ENCODE measurements at regions not wholly inside any gene's neighbourhood (a gene's known extent, or its start where the extent isn't known, plus 50 kb on each side); places are given as distances from the start of the nearest gene placed in this dataset.

DNA sequence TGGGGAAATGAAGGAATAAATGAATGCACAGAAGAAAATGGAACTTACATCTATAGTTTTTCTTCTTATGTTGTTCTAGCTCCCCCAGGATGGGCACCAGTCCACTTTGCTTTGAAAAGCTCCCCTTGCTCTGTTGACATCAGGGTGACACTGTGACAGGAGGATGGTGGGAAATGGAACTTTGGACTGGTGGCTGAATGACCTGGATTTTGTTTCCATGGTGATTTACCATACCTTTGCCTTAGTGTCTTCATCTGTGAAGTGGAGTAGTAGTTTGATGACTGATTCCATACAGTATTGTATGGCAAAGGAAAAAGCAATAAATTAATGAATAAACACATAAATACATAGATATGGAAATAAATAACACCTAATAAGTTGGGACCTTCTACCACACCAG is 294.7 kb downstream of the KIF4B start:
- no peak for DNase-seq (ENCODE audit: low spot score)
- TF ChIP-seq, protein P1, sequence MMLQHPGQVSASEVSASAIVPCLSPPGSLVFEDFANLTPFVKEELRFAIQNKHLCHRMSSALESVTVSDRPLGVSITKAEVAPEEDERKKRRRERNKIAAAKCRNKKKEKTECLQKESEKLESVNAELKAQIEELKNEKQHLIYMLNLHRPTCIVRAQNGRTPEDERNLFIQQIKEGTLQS (IDR thresholded peaks at IDR 0.05), result no peak
- TF ChIP-seq HNF4A (conservative IDR thresholded peaks at IDR 0.05) (peak; percentile 61 to 68), YY1 (IDR thresholded peaks at IDR 0.05) (no peak), RXRA (IDR thresholded peaks at IDR 0.05) (no peak), HNF4G (IDR thresholded peaks at IDR 0.05) (no peak), SP1 (IDR thresholded peaks at IDR 0.05) (peak; percentile 15)
- TF ChIP-seq, protein P2, sequence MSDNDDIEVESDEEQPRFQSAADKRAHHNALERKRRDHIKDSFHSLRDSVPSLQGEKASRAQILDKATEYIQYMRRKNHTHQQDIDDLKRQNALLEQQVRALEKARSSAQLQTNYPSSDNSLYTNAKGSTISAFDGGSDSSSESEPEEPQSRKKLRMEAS (IDR thresholded peaks at IDR 0.05), result no peak
- Histone ChIP-seq H3K36me3 (ENCODE audit: control insufficient read depth in 4 of 4, insufficient read depth in 3 of 4, low read depth in 1 of 4, low read length in 3 of 4) (no peaks in the 10 kb centered on the region), H3K27ac (ENCODE audit: low read depth in 1 of 2, low read length in 2 of 2) (no peak overlapping the region), H3K27me3 (ENCODE audit: control insufficient read depth in 4 of 4, insufficient read depth in 4 of 4, low read length in 3 of 4) (no peaks in the 10 kb centered on the region), H3K4me1 (ENCODE audit: control insufficient read depth in 4 of 4, insufficient read depth in 4 of 4, low read length in 3 of 4) (no peaks in the 10 kb centered on the region), H3K9ac (ENCODE audit: low read depth in 1 of 2, low read length in 2 of 2) (no peak overlapping the region), H3K4me3 (ENCODE audit: low read depth in 1 of 3, low read length in 3 of 3) (no peak overlapping the region), H3K9me3 (ENCODE audit: control insufficient read depth in 4 of 4, low read length in 3 of 4) (no peaks in the 10 kb centered on the region)

DNA sequence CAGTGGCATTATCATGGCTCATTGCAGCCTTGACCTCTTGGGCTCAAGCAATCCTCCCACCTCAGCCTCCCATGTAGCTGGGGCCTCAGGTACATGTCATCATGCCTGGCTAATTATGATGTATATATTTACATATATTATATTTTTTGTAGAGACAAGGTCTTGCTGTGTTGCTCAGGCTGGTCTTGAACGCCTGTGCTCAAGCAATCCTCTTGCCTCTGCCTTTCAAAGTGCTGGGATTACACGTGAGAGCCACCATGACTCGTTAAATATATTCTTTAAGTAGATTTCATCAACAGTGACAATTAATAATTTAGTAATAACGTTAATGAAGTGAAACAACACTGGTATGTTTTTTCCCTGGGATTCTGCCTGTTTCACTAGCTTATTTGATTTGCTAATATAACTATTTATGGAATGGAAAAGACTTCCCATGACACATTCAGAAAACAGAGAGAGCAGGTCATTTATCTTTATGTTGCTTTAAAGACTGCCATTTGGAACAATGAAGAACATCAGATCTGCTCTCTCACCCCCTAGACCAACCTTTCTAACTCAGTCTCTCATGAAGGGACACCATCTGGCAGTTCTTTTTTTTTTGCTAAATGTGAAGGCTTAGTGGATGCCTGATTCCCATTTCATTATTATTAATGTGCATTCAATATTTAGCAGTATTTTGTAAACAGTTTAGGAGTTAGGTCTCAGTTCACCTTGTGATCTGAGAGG is 295.6 kb downstream of the KIF4B start:
- DNase-seq (ENCODE audit: low spot score), result no peak
- 76% methylated on average over 4 of the region's 4 CpGs for WGBS
- no peaks in the 10 kb centered on the region for H3K27me3 ChIP-seq (ENCODE audit: control insufficient read depth in 4 of 4, insufficient read depth in 4 of 4, low read length in 3 of 4)
- H3K4me1 ChIP-seq (ENCODE audit: control insufficient read depth in 4 of 4, insufficient read depth in 4 of 4, low read length in 3 of 4), result no peaks in the 10 kb centered on the region
- H3K36me3 ChIP-seq (ENCODE audit: control insufficient read depth in 4 of 4, insufficient read depth in 3 of 4, low read depth in 1 of 4, low read length in 3 of 4), result no peaks in the 10 kb centered on the region
- no peak overlapping the region for H3K27ac ChIP-seq (ENCODE audit: low read depth in 1 of 2, low read length in 2 of 2)
- H3K9ac ChIP-seq (ENCODE audit: low read depth in 1 of 2, low read length in 2 of 2), result no peak overlapping the region
- H3K9me3 ChIP-seq (ENCODE audit: control insufficient read depth in 4 of 4, low read length in 3 of 4), result no peaks in the 10 kb centered on the region
- TF ChIP-seq HNF4G (IDR thresholded peaks at IDR 0.05) (no peak), YY1 (IDR thresholded peaks at IDR 0.05) (no peak), JUND (IDR thresholded peaks at IDR 0.05) (no peak), EGR1 (IDR thresholded peaks at IDR 0.05; ENCODE audit: low read depth in 2 of 2) (no peak), FOXA1 (IDR thresholded peaks at IDR 0.05) (no peak), FOXA2 (IDR thresholded peaks at IDR 0.05) (no peak)
- no peak overlapping the region for H3K4me3 ChIP-seq (ENCODE audit: low read depth in 1 of 3, low read length in 3 of 3)

DNA sequence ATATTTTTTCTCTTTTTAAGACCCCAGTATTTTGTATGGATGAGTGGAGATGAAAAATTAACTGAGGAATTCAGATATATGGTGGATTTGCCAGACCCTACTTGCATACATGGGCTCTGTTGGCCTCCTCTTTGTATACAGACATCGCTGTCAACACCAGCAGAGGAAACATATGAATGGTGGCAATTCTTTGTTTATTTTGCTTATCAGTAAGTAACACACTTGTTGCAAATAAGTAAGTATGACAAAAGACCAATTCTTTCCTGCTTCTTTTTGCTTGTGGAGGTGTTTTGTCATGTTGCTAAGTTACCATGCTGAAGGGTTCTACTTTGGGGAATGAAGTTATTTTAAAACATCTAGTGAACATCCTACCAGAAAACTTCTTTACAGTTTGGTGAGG is 298.2 kb downstream of the KIF4B start:
- Histone ChIP-seq H3K27ac (ENCODE audit: low read depth in 1 of 2, low read length in 2 of 2) (no peak overlapping the region), H3K36me3 (ENCODE audit: control insufficient read depth in 4 of 4, insufficient read depth in 3 of 4, low read depth in 1 of 4, low read length in 3 of 4) (no peaks in the 10 kb centered on the region), H3K9me3 (ENCODE audit: control insufficient read depth in 4 of 4, low read length in 3 of 4) (no peaks in the 10 kb centered on the region), H3K9ac (ENCODE audit: low read depth in 1 of 2, low read length in 2 of 2) (no peak overlapping the region), H3K4me3 (ENCODE audit: low read depth in 1 of 3, low read length in 3 of 3) (no peak overlapping the region), H3K27me3 (ENCODE audit: control insufficient read depth in 4 of 4, insufficient read depth in 4 of 4, low read length in 3 of 4) (no peaks in the 10 kb centered on the region), H3K4me1 (ENCODE audit: control insufficient read depth in 4 of 4, insufficient read depth in 4 of 4, low read length in 3 of 4) (no peaks in the 10 kb centered on the region)
- TF ChIP-seq YY1 (IDR thresholded peaks at IDR 0.05) (no peak), JUND (IDR thresholded peaks at IDR 0.05) (no peak), GABPA (IDR thresholded peaks at IDR 0.05 in 1 of 2, conservative IDR thresholded peaks at IDR 0.05 in 1 of 2) (no peak), FOXA2 (IDR thresholded peaks at IDR 0.05) (no peak), EGR1 (IDR thresholded peaks at IDR 0.05; ENCODE audit: low read depth in 2 of 2) (no peak), HNF4A (conservative IDR thresholded peaks at IDR 0.05) (no peak), SP1 (IDR thresholded peaks at IDR 0.05) (no peak)
- DNase-seq (ENCODE audit: low spot score), result no peak
- WGBS, result 63% methylated on average over 1 of the region's 1 CpG

DNA sequence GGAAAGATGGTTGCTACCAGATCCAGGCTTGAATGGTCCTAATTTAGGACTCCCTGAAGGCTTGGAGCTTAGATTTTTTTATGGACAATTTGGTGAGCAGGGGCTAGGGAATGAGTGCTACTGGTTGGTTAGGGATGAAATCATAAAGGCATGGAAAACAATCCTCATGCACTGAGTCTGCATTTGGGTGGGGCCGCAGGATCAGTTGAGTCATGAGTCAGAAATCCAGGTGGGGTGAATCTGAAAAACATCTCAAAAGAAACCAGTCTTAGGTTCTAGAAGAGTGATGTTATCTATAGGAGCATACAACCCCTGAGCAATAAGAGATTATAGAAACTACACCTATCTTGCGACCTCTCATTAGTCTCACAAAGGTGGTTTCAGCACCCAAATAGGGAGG is 300.0 kb downstream of the KIF4B start:
- Histone ChIP-seq H3K9me3 (ENCODE audit: control insufficient read depth in 4 of 4, low read length in 3 of 4) (no peaks in the 10 kb centered on the region), H3K4me1 (ENCODE audit: control insufficient read depth in 4 of 4, insufficient read depth in 4 of 4, low read length in 3 of 4) (no peaks in the 10 kb centered on the region), H3K4me3 (ENCODE audit: low read depth in 1 of 3, low read length in 3 of 3) (no peak overlapping the region), H3K27ac (ENCODE audit: low read depth in 1 of 2, low read length in 2 of 2) (no peak overlapping the region), H3K9ac (ENCODE audit: low read depth in 1 of 2, low read length in 2 of 2) (no peak overlapping the region), H3K36me3 (ENCODE audit: control insufficient read depth in 4 of 4, insufficient read depth in 3 of 4, low read depth in 1 of 4, low read length in 3 of 4) (no peaks in the 10 kb centered on the region), H3K27me3 (ENCODE audit: control insufficient read depth in 4 of 4, insufficient read depth in 4 of 4, low read length in 3 of 4) (no peaks in the 10 kb centered on the region)
- no peak for DNase-seq (ENCODE audit: low spot score)
- 97% methylated on average over 2 of the region's 2 CpGs for whole genome bisulfite sequencing
- TF ChIP-seq NR2F2 (IDR thresholded peaks at IDR 0.05) (no peak), FOXA2 (IDR thresholded peaks at IDR 0.05) (no peak)
- TF ChIP-seq, protein P3, sequence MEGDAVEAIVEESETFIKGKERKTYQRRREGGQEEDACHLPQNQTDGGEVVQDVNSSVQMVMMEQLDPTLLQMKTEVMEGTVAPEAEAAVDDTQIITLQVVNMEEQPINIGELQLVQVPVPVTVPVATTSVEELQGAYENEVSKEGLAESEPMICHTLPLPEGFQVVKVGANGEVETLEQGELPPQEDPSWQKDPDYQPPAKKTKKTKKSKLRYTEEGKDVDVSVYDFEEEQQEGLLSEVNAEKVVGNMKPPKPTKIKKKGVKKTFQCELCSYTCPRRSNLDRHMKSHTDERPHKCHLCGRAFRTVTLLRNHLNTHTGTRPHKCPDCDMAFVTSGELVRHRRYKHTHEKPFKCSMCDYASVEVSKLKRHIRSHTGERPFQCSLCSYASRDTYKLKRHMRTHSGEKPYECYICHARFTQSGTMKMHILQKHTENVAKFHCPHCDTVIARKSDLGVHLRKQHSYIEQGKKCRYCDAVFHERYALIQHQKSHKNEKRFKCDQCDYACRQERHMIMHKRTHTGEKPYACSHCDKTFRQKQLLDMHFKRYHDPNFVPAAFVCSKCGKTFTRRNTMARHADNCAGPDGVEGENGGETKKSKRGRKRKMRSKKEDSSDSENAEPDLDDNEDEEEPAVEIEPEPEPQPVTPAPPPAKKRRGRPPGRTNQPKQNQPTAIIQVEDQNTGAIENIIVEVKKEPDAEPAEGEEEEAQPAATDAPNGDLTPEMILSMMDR (IDR thresholded peaks at IDR 0.05; ENCODE audit: low read depth, low read length, missing input control), result no peak
- TF ChIP-seq, protein P4, sequence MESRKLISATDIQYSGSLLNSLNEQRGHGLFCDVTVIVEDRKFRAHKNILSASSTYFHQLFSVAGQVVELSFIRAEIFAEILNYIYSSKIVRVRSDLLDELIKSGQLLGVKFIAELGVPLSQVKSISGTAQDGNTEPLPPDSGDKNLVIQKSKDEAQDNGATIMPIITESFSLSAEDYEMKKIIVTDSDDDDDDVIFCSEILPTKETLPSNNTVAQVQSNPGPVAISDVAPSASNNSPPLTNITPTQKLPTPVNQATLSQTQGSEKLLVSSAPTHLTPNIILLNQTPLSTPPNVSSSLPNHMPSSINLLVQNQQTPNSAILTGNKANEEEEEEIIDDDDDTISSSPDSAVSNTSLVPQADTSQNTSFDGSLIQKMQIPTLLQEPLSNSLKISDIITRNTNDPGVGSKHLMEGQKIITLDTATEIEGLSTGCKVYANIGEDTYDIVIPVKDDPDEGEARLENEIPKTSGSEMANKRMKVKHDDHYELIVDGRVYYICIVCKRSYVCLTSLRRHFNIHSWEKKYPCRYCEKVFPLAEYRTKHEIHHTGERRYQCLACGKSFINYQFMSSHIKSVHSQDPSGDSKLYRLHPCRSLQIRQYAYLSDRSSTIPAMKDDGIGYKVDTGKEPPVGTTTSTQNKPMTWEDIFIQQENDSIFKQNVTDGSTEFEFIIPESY (IDR thresholded peaks at IDR 0.05), result no peak
- TF ChIP-seq, protein P1 (IDR thresholded peaks at IDR 0.05), result no peak

Data from liver (tissue), 8 donors.